H9 (cell line): ENCODE measurements at regions not wholly inside any gene's neighbourhood (a gene's known extent, or its start where the extent isn't known, plus 50 kb on each side); places are given as distances from the start of the nearest gene placed in this dataset.

ENCODE experiments used
- DNase-seq: peaks from one replicate; pipeline ENCODE4 v3.0.0-alpha.2; 2017
- H2AFZ ChIP-seq: one replicate; pipeline ENCODE4 v1.6.1; 2013; ENCODE audit warnings: mild to moderate bottlenecking, low read length, control low read depth, moderate library complexity
- H2AK5ac ChIP-seq: 2 replicates; pipeline ENCODE4 v1.6.1; 2013; ENCODE audit warnings: low read length, control low read depth, mixed read lengths; ENCODE audit not compliant: insufficient read length
- H2BK120ac ChIP-seq: one replicate; pipeline ENCODE4 v1.6.1; 2013; ENCODE audit warnings: low read depth, mild to moderate bottlenecking, low read length, control low read depth, inconsistent platforms; ENCODE audit not compliant: poor library complexity, severe bottlenecking
- H2BK12ac ChIP-seq: 2 replicates; pipeline ENCODE4 v1.6.1; 2013; ENCODE audit warnings: low read length, control low read depth, mixed read lengths, low read depth; ENCODE audit not compliant: insufficient read length
- H2BK15ac ChIP-seq: 2 replicates; pipeline ENCODE4 v1.6.1; 2013; ENCODE audit warnings: low read depth, low read length, control low read depth
- H2BK20ac ChIP-seq: one replicate; pipeline ENCODE4 v1.6.1; 2013; ENCODE audit warnings: low read depth, mild to moderate bottlenecking, low read length, control low read depth, inconsistent platforms; ENCODE audit not compliant: poor library complexity, severe bottlenecking
- H2BK5ac ChIP-seq: 2 replicates; pipeline ENCODE4 v1.6.1; 2013; ENCODE audit warnings: low read length, control low read depth, mixed read lengths; ENCODE audit not compliant: insufficient read length
- H3K14ac ChIP-seq: 2 replicates; pipeline ENCODE4 v1.6.1; 2013; ENCODE audit warnings: low read length, control low read depth; ENCODE audit not compliant: insufficient read depth
- H3K18ac ChIP-seq: 2 replicates; pipeline ENCODE4 v1.6.1; 2013; ENCODE audit warnings: low read depth, mild to moderate bottlenecking, mixed read lengths, low read length, control low read depth; ENCODE audit not compliant: insufficient read length
- H3K23ac ChIP-seq: 2 replicates; pipeline ENCODE4 v1.6.1; 2013; ENCODE audit warnings: low read length, control low read depth, mixed read lengths, low read depth; ENCODE audit not compliant: insufficient read length
- H3K23me2 ChIP-seq: 2 replicates; pipeline ENCODE4 v1.6.1; 2013; ENCODE audit warnings: low read depth, mild to moderate bottlenecking, mixed read lengths, low read length, control low read depth; ENCODE audit not compliant: insufficient read length, poor library complexity, severe bottlenecking
- H3K27ac ChIP-seq: 2 replicates; pipeline ENCODE4 v1.5.1; 2013; ENCODE audit warnings: low read length, control low read depth, mixed read lengths, low read depth; ENCODE audit not compliant: insufficient read length
- H3K27me3 ChIP-seq: 2 replicates; pipeline ENCODE4 v1.6.1; 2013; ENCODE audit warnings: low read length, control low read depth, inconsistent platforms; ENCODE audit not compliant: insufficient read depth
- H3K4ac ChIP-seq: 2 replicates; pipeline ENCODE4 v1.6.1; 2013; ENCODE audit warnings: low read depth, mild to moderate bottlenecking, control low read depth, inconsistent platforms, low read length, moderate library complexity
- H3K4me1 ChIP-seq: 2 replicates; pipeline ENCODE4 v1.6.1; 2013; ENCODE audit warnings: low read length, control low read depth, inconsistent platforms; ENCODE audit not compliant: insufficient read depth
- H3K4me2 ChIP-seq: 2 replicates; pipeline ENCODE4 v1.6.1; 2013; ENCODE audit warnings: low read length, control low read depth, mixed read lengths; ENCODE audit not compliant: insufficient read length, insufficient read depth
- H3K56ac ChIP-seq: 2 replicates; pipeline ENCODE4 v1.6.1; 2013; ENCODE audit warnings: low read depth, mild to moderate bottlenecking, mixed read lengths, low read length, control low read depth; ENCODE audit not compliant: insufficient read length
- H3K79me1 ChIP-seq: 2 replicates; pipeline ENCODE4 v1.6.1; 2013; ENCODE audit warnings: low read depth, mild to moderate bottlenecking, moderate library complexity, low read length, control low read depth, inconsistent platforms; ENCODE audit not compliant: insufficient read depth, poor library complexity, severe bottlenecking
- H3K79me2 ChIP-seq: 2 replicates; pipeline ENCODE4 v1.6.1; 2013; ENCODE audit warnings: low read length, control low read depth, inconsistent platforms; ENCODE audit not compliant: insufficient read depth
- H3K9ac ChIP-seq: 2 replicates; pipeline ENCODE4 v1.6.1; 2013; ENCODE audit warnings: low read length, control low read depth, mixed read lengths; ENCODE audit not compliant: insufficient read length; ENCODE audit errors: extremely low read depth
- H3K9me3 ChIP-seq: one replicate; pipeline ENCODE4 v1.6.1; 2013; ENCODE audit warnings: low read depth, low read length, inconsistent platforms; ENCODE audit not compliant: control insufficient read depth
- H3T11ph ChIP-seq: one replicate; pipeline ENCODE4 v1.6.1; 2013; ENCODE audit warnings: mild to moderate bottlenecking, low read length, control low read depth, inconsistent platforms
- H4K20me1 ChIP-seq: one replicate; pipeline ENCODE4 v1.6.1; 2013; ENCODE audit not compliant: control insufficient read depth, insufficient read length, insufficient read depth
- H4K5ac ChIP-seq: 2 replicates; pipeline ENCODE4 v1.6.1; 2013; ENCODE audit warnings: low read depth, mild to moderate bottlenecking, mixed read lengths, low read length, control low read depth; ENCODE audit not compliant: insufficient read length
- H4K8ac ChIP-seq: replicated peaks from 2 replicates; pipeline ENCODE4 v1.6.1; 2013; ENCODE audit warnings: low read length, control low read depth, mixed read lengths, low read depth; ENCODE audit not compliant: insufficient read length
- H4K91ac ChIP-seq: 2 replicates; pipeline ENCODE4 v1.6.1; 2013; ENCODE audit warnings: low read depth, mild to moderate bottlenecking, moderate library complexity, mixed read lengths, low read length, control low read depth; ENCODE audit not compliant: insufficient read length
- H3K27ac Mint-ChIP-seq, 3 experiments: 2 replicates in 2 of 3; 3 replicates in 1 of 3; pipeline ENCODE4 v1.8.0; 2020 to 2021; ENCODE audit warnings: mixed read lengths in 3 of 3, mild to moderate bottlenecking in 1 of 3, moderate library complexity in 1 of 3
- H3K27me3 Mint-ChIP-seq: 2 replicates; pipeline ENCODE4 v1.8.0; 2021; ENCODE audit warnings: low read depth, mild to moderate bottlenecking, moderate library complexity, mixed read lengths
- H3K36me3 Mint-ChIP-seq, 3 experiments: 2 replicates in 2 of 3; 3 replicates in 1 of 3; pipeline ENCODE4 v1.8.0; 2020 to 2021; ENCODE audit warnings: low read depth in 3 of 3, mixed read lengths in 3 of 3; ENCODE audit not compliant: insufficient read depth in 1 of 3
- H3K4me1 Mint-ChIP-seq, 2 experiments: 2 replicates each; pipeline ENCODE4 v1.8.0; 2020; ENCODE audit warnings: mixed read lengths in 2 of 2
- H3K4me3 Mint-ChIP-seq, 2 experiments: 2 replicates in 1 of 2; 3 replicates in 1 of 2; pipeline ENCODE4 v1.8.0; 2020 to 2021; ENCODE audit warnings: mild to moderate bottlenecking in 2 of 2, mixed read lengths in 2 of 2, moderate library complexity in 1 of 2
- H3K9me3 Mint-ChIP-seq, 2 experiments: 2 replicates in 1 of 2; 3 replicates in 1 of 2; pipeline ENCODE4 v1.8.0; 2020; ENCODE audit warnings: mild to moderate bottlenecking in 2 of 2, mixed read lengths in 2 of 2, moderate library complexity in 1 of 2
- CTCF ChIP-seq: fragments of 200-600 bp; sonication (generic); conservative IDR thresholded peaks from 3 replicates; pipeline ENCODE4 v1.8.0; 2021; ENCODE audit warnings: antibody characterized with exemption, mild to moderate bottlenecking
- WGBS: extraction: QIAGEN DNeasy Blood & Tissue Kit; methylation state at CpG from one replicate; pipeline ENCODE4 v1.1.7; 2013; ENCODE audit warnings: missing lambda C conversion rate, low lambda C conversion rate, mixed read lengths; ENCODE audit not compliant: insufficient read length; ENCODE audit errors: extremely low coverage; 5-methylcytosine and 5-hydroxymethylcytosine counted together

GRCh38 chr2:175726223-175726622 lies 275.8 kb downstream of the LNPK start:
- Histone ChIP-seq H2AFZ (no peak overlapping the region), H2BK120ac (no peak overlapping the region), H3K9ac (no peak overlapping the region), H4K8ac (no peak overlapping the region), H2BK12ac (no peak overlapping the region), H3K23ac (no peak overlapping the region), H3K4me2 (no peak overlapping the region), H3K4me1 (no peaks in the 10 kb centered on the region), H3K79me2 (no peaks in the 10 kb centered on the region), H3K79me1 (no peaks in the 10 kb centered on the region), H3K18ac (no peak overlapping the region), H4K5ac (no peak overlapping the region), H3K27ac (no peak overlapping the region), H2BK15ac (no peak overlapping the region), H4K20me1 (no peaks in the 10 kb centered on the region), H3K23me2 (no peaks in the 10 kb centered on the region), H3K14ac (no peak overlapping the region), H3K27me3 (no peaks in the 10 kb centered on the region), H2BK20ac (no peak overlapping the region), H3K4ac (no peak overlapping the region), H3K56ac (no peak overlapping the region), H3T11ph (no peak overlapping the region), H3K9me3 (no peaks in the 10 kb centered on the region), H2AK5ac (no peak overlapping the region), H2BK5ac (no peak overlapping the region), H4K91ac (no peak overlapping the region)
- TF ChIP-seq CTCF: no peak
- no peak overlapping the region for H3K27ac Mint-ChIP-seq
- no peak for DNase-seq
- no peaks in the 10 kb centered on the region for H3K9me3 Mint-ChIP-seq
- no peaks in the 10 kb centered on the region for H3K27me3 Mint-ChIP-seq
- no peaks in the 10 kb centered on the region for H3K4me1 Mint-ChIP-seq
- no peak overlapping the region for H3K4me3 Mint-ChIP-seq
- no peaks in the 10 kb centered on the region for H3K36me3 Mint-ChIP-seq
- WGBS: no CpG with 5 or more reads among the region's 2 CpGs
